CD14-positive monocyte (primary cell): ENCODE measurements at regions not wholly inside any gene's neighbourhood (a gene's known extent, or its start where the extent isn't known, plus 50 kb on each side); places are given as distances from the start of the nearest gene placed in this dataset.

Source experiments
- DNase-seq, 3 donors: peaks; one replicate each; pipeline ENCODE4 v3.0.0-alpha.2; 2011 to 2022
- H2AFZ ChIP-seq: 2 replicates; pipeline ENCODE4 v1.6.0; 2012; ENCODE audit warnings: mild to moderate bottlenecking, low read depth, low read length, inconsistent platforms; ENCODE audit not compliant: insufficient read depth, poor library complexity, severe bottlenecking
- H3K27ac ChIP-seq, 2 donors: 1 replicate in 1 of 2; 2 replicates in 1 of 2; pipeline ENCODE4 v1.5.1; 2012 to 2013; ENCODE audit warnings: low read length in 2 of 2, control low read depth in 1 of 2, inconsistent platforms in 1 of 2, low read depth in 1 of 2, mild to moderate bottlenecking in 1 of 2
- H3K27me3 ChIP-seq, 2 donors: one replicate each; pipeline versions ENCODE4 v1.6.0 to v1.6.1; 2011 to 2013; ENCODE audit warnings: low read length in 2 of 2; ENCODE audit not compliant: control insufficient read depth in 2 of 2, insufficient read depth in 2 of 2
- H3K36me3 ChIP-seq, 2 donors: replicated peaks in 1 of 2; 1 replicate in 1 of 2; 2 replicates in 1 of 2; pipeline versions ENCODE4 v1.5.1 to v1.6.1; 2012 to 2013; ENCODE audit warnings: low read length in 2 of 2, control low read depth in 1 of 2, inconsistent platforms in 1 of 2, mild to moderate bottlenecking in 1 of 2; ENCODE audit not compliant: insufficient read depth in 2 of 2, control insufficient read depth in 1 of 2
- H3K4me1 ChIP-seq, 2 donors: 1 replicate in 1 of 2; 2 replicates in 1 of 2; pipeline versions ENCODE4 v1.5.1 to v1.6.1; 2012 to 2013; ENCODE audit warnings: low read length in 2 of 2, control low read depth in 1 of 2, inconsistent platforms in 1 of 2, mild to moderate bottlenecking in 1 of 2, moderate library complexity in 1 of 2; ENCODE audit not compliant: insufficient read depth in 2 of 2, control insufficient read depth in 1 of 2
- H3K4me2 ChIP-seq: replicated peaks from 2 replicates; pipeline ENCODE3; 2012; ENCODE audit warnings: low read length, moderate library complexity, mild to moderate bottlenecking; ENCODE audit not compliant: poor library complexity, severe bottlenecking; ENCODE audit errors: extremely low read depth
- H3K4me3 ChIP-seq, 3 experiments: fragments of 200-600 bp in 1 of 3; sonication (generic) in 1 of 3; replicated peaks in 1 of 3; 1 replicate in 2 of 3; 2 replicates in 1 of 3; pipeline ENCODE4 v1.5.1; 2011 to 2013; ENCODE audit warnings: low read length in 3 of 3, mild to moderate bottlenecking in 3 of 3, control low read depth in 2 of 3, low read depth in 2 of 3, inconsistent platforms in 1 of 3, moderate library complexity in 1 of 3
- H3K79me2 ChIP-seq: 2 replicates; pipeline ENCODE4 v1.6.0; 2012; ENCODE audit warnings: mild to moderate bottlenecking, control low read depth, inconsistent platforms, low read length, moderate library complexity; ENCODE audit not compliant: insufficient read depth
- H3K9ac ChIP-seq: 2 replicates; pipeline ENCODE4 v1.6.0; 2017; ENCODE audit warnings: low read length, mild to moderate bottlenecking; ENCODE audit not compliant: insufficient read depth, poor library complexity, severe bottlenecking
- H3K9me3 ChIP-seq, 2 donors: replicated peaks in 1 of 2; 1 replicate in 1 of 2; 2 replicates in 1 of 2; pipeline versions ENCODE4 v1.5.1 to v1.6.1; 2012 to 2013; ENCODE audit warnings: low read length in 2 of 2, control low read depth in 1 of 2; ENCODE audit not compliant: control insufficient read depth in 1 of 2, insufficient read depth in 1 of 2
- H4K20me1 ChIP-seq: 2 replicates; pipeline ENCODE4 v1.6.0; 2012; ENCODE audit warnings: mild to moderate bottlenecking, low read length, control low read depth, moderate library complexity; ENCODE audit not compliant: insufficient read depth
- H3K27ac Mint-ChIP-seq, 7 donors: one replicate each; pipeline ENCODE4 v1.8.0; 2020; ENCODE audit warnings: mild to moderate bottlenecking in 7 of 7, mixed read lengths in 7 of 7, moderate library complexity in 6 of 7, inconsistent platforms in 2 of 7
- H3K27me3 Mint-ChIP-seq, 3 donors: one replicate each; pipeline ENCODE4 v1.8.0; 2021 to 2022; ENCODE audit warnings: low read depth in 3 of 3, mild to moderate bottlenecking in 3 of 3, mixed read lengths in 3 of 3, moderate library complexity in 3 of 3, inconsistent platforms in 1 of 3
- H3K36me3 Mint-ChIP-seq, 2 donors: one replicate each; pipeline ENCODE4 v1.8.0; 2020; ENCODE audit warnings: mixed read lengths in 2 of 2, inconsistent platforms in 1 of 2, mild to moderate bottlenecking in 1 of 2
- H3K4me1 Mint-ChIP-seq: one replicate; pipeline ENCODE4 v1.8.0; 2020; ENCODE audit warnings: mild to moderate bottlenecking, mixed read lengths
- H3K4me3 Mint-ChIP-seq, 2 donors: one replicate each; pipeline ENCODE4 v1.8.0; 2020; ENCODE audit warnings: mild to moderate bottlenecking in 2 of 2, mixed read lengths in 2 of 2, moderate library complexity in 1 of 2
- H3K9me3 Mint-ChIP-seq, 7 donors: one replicate each; pipeline ENCODE4 v1.8.0; 2020 to 2022; ENCODE audit warnings: mixed read lengths in 7 of 7, mild to moderate bottlenecking in 6 of 7, moderate library complexity in 6 of 7, inconsistent platforms in 2 of 7
- CTCF ChIP-seq: fragments of 200-600 bp; IDR thresholded peaks from one replicate; pipeline ENCODE4 v1.8.0; 2022; ENCODE audit warnings: antibody characterized with exemption, mild to moderate bottlenecking
- WGBS: methylation state at CpG from one replicate; pipeline ENCODE4 v1.1.5; 2013; ENCODE audit warnings: missing lambda C conversion rate; ENCODE audit not compliant: insufficient coverage; 5-methylcytosine and 5-hydroxymethylcytosine counted together
- intact Hi-C, 2 donors: fragments of 100-400 bp; cut with micrococcal nuclease; formaldehyde crosslinking; loops; one replicate each; pipeline versions ENCODE4 v1.15.0 to v1.15.1; 2023

- Mint-ChIP-seq H3K27me3 (no peaks in the 10 kb centered on the region), H3K4me3 (no peak overlapping the region), H3K27ac (no peak overlapping the region), H3K9me3 (peaks cover 0 to 8% (median 0%) of the 10 kb centered on the region in 7 donors), H3K4me1 (no peaks in the 10 kb centered on the region), H3K36me3 (no peaks in the 10 kb centered on the region)
- H3K79me2 ChIP-seq, result no peaks in the 10 kb centered on the region
- H3K4me1 ChIP-seq, result no peaks in the 10 kb centered on the region
- DNase-seq, result no peak
- no peaks in the 10 kb centered on the region for H3K27me3 ChIP-seq
- peaks cover 0 to 7% of the 10 kb centered on the region in 2 donors for H3K9me3 ChIP-seq
- WGBS, result no CpG with 5 or more reads among the region's 3 CpGs
- no peak overlapping the region for H3K4me3 ChIP-seq
- TF ChIP-seq CTCF, result no peak
- intact Hi-C loops, result no loop called here
- no peak overlapping the region for H3K4me2 ChIP-seq
- no peak overlapping the region for H3K27ac ChIP-seq
- no peaks in the 10 kb centered on the region for H4K20me1 ChIP-seq
- H2AFZ ChIP-seq, result no peak overlapping the region
- no peaks in the 10 kb centered on the region for H3K36me3 ChIP-seq
- H3K9ac ChIP-seq, result no peak overlapping the region
Measured at GRCh38 chr14:28515571-28515970, 251.0 kb upstream of the FOXG1 start.

DNA sequence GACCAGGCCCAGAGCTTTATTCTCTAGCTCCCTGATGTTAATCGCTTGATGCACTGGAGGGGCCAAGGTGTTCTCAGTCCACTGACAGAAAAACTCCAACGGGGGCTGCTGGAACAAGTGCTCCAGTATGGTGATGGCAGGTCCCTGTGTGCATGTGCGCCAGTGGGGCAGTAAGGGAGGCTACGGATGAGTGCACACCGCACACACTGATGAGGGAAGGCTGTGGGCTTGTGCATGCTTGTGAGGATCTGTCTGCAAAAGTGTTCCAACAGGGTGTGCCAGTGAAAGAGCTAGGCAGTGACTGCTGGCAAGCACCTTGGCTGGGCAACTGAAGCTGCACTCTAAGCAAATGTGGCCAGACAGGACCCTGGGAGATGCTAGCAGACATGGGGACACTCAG, 229.7 kb upstream of the FOXG1 start:
- H3K4me2 ChIP-seq, result no peak overlapping the region
- H3K4me3 Mint-ChIP-seq, result no peak overlapping the region
- no peak for DNase-seq
- H3K9me3 ChIP-seq, result peaks cover 0 to 21% of the 10 kb centered on the region in 2 donors
- intact Hi-C loops, result no loop called here
- no peak overlapping the region for H3K27ac Mint-ChIP-seq
- no peak overlapping the region for H3K27ac ChIP-seq
- H3K4me1 Mint-ChIP-seq, result no peaks in the 10 kb centered on the region
- no peak overlapping the region for H3K9ac ChIP-seq
- H3K27me3 ChIP-seq, result no peaks in the 10 kb centered on the region
- no peaks in the 10 kb centered on the region for H3K4me1 ChIP-seq
- H3K79me2 ChIP-seq, result no peaks in the 10 kb centered on the region
- WGBS, result 87% methylated on average over 5 of the region's 5 CpGs
- H3K4me3 ChIP-seq, result no peak overlapping the region
- no peak for TF ChIP-seq CTCF
- H4K20me1 ChIP-seq, result no peaks in the 10 kb centered on the region
- peaks cover 2 to 17% (median 7%) of the 10 kb centered on the region in 7 donors for H3K9me3 Mint-ChIP-seq
- no peaks in the 10 kb centered on the region for H3K36me3 Mint-ChIP-seq
- H3K36me3 ChIP-seq, result no peaks in the 10 kb centered on the region
- H3K27me3 Mint-ChIP-seq, result peaks cover 0 to 4% (median 0%) of the 10 kb centered on the region in 3 donors
- H2AFZ ChIP-seq, result no peak overlapping the region
